Pulmonary artery endothelial cell (primary cell): ENCODE measurements at regions not wholly inside any gene's neighbourhood (a gene's known extent, or its start where the extent isn't known, plus 50 kb on each side); places are given as distances from the start of the nearest gene placed in this dataset.
"Not testable (repeated sequence)": the region's sequence is repeated elsewhere in the genome, so short reads cannot be mapped to it uniquely, and the experiment has no call there.

ENCODE experiments used
- DNase-seq: peaks from one replicate; pipeline ENCODE4 v3.0.0-alpha.2; 2011; ENCODE audit warnings: low read depth, low spot score

DNA sequence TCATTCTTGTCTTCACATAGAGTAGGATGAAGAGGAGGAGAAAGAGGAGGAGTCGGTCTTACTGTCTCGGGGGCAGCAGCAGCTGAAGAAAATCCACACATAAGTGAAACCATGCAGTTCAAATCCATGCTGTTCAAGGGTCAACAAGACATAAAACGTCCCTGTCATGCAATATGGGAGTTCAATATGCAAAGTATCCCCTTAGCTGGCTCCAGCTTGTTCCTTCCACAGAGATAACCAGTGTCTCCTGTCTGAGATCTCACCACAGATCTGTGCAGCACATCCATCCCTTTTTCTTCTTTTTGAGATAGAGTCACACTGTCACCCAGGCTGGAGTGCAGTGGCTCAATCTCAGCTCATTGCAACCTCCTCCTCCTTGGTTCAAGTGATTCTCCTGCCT, 357.5 kb downstream of the GALC start:
- no peak for DNase-seq

DNA sequence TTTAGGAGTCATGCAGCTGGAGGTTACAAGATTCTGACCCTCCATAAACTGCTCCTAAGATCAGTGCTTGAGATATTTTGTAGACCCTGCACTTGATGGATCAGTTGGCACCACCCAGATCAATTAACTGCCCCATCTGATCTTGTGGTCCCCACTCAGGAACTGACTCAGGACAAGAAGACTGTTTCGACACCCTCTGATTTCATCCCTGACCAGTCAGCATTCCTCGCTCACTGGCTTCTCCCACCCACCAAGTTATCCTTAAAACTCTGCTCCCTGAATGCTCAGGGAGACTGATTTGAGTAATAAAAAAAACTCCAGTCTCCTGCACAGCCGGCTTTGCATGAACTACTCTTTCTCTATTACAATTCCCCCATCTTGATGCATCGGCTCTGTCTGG, 360.2 kb downstream of the GALC start:
- no peak for DNase-seq

- no peak for DNase-seq
Observed at GRCh38 chr14:87630846-87631245, 362.1 kb downstream of the GALC start.

DNA sequence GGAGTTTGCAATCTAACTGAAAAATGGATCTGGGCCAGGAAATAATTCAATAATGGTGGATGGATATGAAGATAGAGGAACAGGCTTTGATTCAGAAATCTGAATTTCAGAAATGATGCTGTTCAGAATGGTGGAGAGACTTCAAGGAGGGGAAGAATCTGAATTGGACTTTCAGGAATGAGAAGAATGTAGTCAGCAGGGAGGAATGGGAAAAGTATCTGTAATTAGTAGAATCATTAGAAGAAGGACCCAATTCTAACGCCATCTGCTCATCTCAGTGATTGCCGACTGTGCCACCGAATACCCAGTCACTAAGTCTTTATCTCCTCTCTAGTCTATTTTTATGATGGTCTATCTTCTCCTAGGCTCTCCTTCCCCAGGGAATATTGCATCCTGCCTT, 363.2 kb downstream of the GALC start:
- DNase-seq: no peak

GRCh38 chr14:87628780-87629179, 364.2 kb downstream of the GALC start:
- DNase-seq: no peak

GRCh38 chr14:87628129-87628528, 364.9 kb downstream of the GALC start:
- DNase-seq: no peak

DNA sequence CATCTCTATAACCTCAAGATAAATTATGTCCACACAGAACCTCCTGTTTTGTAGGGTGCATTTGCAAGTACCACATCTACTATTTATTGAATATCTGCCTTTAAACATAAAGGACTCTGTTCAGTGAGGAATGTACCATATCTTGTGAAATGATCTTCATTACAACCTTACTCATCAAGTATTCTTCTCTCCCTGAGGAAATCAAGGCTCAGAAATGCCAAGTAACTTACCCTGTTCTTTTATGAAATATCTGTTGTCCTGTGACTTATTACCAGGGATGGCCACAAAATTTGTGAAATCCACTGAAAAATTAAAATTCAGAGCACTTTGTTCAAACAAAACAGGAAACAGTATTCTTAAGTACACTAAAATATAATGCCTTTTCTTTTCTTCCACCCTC, 366.7 kb downstream of the GALC start:
- DNase-seq: no peak

DNA sequence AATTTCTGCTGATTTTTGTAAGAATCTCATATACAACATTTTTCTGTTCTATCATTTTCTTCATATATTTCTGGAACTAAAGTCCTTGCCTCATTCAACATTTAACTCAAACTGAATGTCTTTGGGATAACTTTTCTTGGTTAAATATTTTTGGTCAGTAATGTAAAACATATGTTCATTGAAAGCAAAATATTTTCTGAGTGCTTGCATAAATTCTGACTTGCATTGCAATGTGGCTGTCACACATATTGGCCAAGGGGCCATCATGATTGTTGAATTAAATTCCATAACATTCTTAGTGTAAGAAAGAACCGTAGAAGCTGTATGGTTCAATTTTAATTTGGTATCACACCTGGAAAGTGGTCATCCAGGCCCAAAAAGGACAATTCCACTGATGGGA, 369.4 kb downstream of the GALC start:
- no peak for DNase-seq

DNA sequence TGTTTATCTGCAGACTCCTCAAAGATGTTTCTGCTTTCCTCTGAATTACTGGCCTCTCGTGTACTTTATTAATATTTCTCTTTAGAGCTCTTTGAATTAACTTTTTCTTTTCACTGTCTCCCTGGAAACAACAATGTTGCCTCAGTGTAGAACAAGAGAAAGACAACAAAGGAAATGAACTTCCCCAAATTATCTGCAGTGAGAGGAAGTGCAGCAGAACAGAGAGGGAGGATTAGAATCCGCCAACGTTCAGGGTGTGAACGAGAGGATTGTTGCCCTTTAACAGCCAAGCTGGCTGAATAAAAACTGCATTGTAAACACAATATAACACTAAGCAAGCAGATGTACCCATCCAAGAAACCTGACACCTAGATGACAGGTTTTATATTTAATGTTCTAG, 375.9 kb downstream of the GALC start:
- DNase-seq: no peak

- no peak for DNase-seq
Observed at GRCh38 chr14:87615822-87616679, 376.9 kb downstream of the GALC start.

DNA sequence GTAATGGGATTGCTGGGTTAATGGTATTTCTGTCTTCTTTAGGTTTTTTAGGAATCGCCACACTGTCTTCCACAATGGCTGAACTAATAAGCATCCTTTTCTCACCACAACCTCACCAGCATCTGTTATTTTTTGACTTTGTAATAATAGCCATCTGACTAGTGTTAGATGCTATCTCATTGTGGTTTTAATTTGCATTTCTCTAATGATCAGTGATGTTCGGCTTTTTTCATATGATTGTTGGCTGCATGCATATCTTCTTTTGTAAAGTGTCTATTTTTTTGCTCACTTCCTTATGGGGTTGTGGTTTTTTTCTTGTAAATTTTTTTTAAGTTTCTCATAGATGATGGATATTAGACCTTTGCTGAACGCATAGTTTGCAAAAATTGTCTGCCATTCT, 377.9 kb downstream of the GALC start:
- DNase-seq: no peak

GRCh38 chr14:87613881-87614280, 379.1 kb downstream of the GALC start:
- DNase-seq: no peak

DNA sequence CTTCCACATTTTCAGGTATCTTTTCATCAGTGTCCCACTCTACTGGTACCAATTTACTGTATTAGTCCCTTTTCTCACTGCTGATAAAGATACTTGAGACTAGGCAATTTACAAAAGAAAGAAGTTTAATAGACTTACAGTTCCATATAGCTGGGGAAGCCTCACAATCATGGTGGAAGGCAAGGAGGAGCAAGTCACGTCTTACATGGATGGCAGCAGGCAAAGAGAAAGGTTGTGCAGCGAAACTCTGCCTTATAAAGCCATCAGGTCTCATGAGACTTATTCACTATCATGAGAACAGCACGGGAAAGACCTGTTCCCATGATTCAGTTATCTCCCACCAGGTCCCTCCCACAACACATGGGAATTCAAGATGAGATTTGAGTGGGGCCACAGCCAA, 385.9 kb downstream of the GALC start:
- not testable (repeated sequence) for DNase-seq

GRCh38 chr14:87601036-87601435, 391.9 kb downstream of the GALC start:
- no peak for DNase-seq

- DNase-seq: no peak
Observed at GRCh38 chr14:87600240-87600639, 392.7 kb downstream of the GALC start.

- DNase-seq: no peak
Observed at GRCh38 chr14:87581298-87581697, 411.7 kb downstream of the GALC start.

DNA sequence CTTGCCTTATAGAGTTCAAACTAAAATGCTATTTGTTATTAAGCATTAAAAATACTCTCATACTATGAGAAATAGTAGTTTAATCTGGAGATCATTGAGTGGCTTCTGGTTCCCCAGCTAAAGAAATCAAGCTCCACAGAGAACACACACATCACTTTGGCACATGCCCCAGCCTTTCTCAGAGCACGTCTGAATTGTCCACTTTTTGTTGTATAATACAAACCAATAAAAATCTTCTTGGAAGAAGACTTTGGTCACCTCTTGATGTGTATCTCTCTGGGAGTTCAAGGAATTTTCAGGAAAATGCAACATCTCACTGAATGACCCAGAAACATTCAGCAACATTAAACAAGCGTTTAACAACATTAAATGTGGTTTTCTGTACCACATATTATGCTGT, 413.9 kb downstream of the GALC start:
- DNase-seq: no peak

DNA sequence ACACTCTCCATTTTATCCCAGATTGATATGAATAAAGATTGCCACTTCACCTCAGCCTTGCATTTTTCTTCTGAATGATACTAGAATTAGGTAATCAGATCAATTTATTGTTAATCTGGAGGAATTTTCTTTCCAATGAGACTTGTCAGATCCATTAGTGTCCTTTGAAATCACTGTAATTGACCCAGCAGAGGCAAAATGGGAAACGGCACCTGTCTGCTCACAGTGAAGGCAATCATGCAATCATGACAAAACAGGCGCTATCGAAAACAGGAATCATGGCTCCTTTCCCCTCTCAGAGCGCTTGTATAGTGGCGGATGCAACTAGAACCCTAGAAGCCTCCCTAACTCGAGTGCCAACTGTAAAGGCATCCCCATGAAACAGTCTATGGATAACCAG, 417.6 kb downstream of the GALC start:
- no peak for DNase-seq

DNA sequence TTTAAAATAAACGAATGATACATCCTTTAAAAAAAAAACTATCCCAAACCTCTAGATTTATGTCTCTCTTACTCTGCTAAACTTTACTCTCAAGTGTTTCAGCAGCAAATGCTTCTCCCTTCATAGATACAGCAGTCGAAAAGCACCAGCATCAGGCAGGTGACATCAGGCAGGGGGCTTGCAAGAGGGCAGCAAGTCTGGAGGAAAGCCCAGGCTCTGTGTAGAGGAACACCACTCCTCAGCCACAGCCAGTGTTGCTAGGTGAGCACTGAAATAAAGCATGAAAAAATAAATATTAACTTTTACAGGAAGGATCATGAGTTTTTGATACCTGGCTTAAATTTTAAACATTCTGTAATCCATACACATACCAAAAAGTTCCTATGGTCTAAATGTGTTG, 419.4 kb downstream of the GALC start:
- no peak for DNase-seq

- DNase-seq: no peak
Observed at GRCh38 chr14:87567618-87568295, 425.2 kb downstream of the GALC start.

DNA sequence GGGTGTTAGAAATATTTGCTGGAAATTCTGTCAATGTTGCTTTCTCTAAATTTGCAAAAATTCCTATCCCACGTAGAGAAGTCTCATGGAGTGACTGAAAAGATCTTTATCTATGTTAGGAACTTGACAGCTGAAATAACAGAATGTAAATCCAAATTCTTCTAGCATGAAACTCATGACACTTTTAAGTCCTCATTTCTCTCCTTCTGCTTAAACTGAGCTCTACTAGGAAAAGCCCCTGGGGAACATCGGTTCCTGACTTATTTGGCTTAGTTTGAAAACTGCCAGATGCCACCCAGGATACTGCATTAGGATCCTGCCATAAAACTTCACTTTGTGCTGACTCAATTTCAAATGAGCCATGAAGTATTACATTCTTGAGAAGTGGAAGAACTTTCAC, 426.0 kb downstream of the GALC start:
- DNase-seq: no peak

- no peak for DNase-seq
Observed at GRCh38 chr14:87547536-87547935, 445.4 kb downstream of the GALC start.

DNA sequence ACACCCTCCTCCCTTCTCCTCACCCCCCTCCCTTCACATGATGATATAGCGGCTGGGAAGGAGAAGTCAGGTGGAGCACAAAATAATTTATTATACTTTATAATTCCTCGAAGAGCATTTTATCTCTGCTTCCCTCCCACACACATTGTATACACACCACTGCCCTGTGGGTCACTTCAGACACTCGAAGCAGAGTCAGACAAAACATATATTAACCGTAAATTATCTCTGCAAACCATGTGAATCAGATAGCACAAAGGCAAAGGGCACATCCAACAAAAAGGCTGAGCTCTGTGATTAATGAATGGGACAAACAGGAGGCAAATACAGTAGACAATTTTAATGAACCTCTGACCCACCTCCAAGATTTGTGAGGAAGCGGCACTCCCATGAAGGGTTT, 450.7 kb downstream of the GALC start:
- DNase-seq: no peak
